ENCODE measurements at regions not wholly inside any gene's neighbourhood (a gene's known extent, or its start where the extent isn't known, plus 50 kb on each side); places are given as distances from the start of the nearest gene placed in this dataset.

DNA sequence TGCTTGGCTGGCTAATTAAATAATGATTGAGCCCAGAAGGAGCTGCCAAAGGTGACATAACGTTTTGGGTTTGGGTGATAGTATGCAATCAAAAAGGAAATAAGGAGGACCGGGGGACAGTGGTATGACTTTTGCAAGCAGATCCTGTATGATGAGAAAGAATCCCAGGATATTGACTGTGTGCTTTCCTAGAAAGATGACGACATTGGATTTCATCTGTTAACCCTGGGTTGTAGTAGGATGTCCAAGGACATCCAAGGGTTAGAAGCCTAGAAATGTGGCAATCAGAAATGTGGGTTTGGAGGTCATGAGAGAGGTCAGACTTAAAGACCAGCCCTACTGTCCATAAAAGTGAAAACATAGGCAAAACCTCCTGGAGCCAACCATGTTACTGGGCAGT, 50.3 kb upstream of the HMHB1 start:
- Mint-ChIP-seq H3K4me3 (no peak overlapping the region), H3K27ac (no peak overlapping the region), H3K36me3 (no peaks in the 10 kb centered on the region), H3K27me3 (no peaks in the 10 kb centered on the region), H3K4me1 (peaks cover 6% of the 10 kb centered on the region), H3K9me3 (no peaks in the 10 kb centered on the region)
- no peak for ATAC-seq

DNA sequence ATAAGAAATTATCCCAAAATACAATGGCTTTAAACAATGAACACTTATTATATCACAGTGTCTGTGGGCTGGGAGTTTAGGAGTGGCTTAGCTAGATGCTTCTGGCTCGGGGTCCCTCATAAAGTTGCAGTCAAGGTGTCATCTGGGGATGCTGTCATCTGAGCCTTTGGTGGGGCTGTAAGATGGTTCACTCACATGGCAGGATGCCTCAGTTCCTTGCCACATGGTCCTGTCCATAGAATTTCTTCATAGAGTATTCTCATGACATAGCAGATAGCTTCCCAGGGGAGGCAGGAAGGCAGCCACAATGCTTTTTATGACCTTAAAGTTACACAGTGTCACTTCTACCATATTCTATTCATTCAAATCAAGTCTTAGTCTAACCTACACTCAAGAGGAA, 51.2 kb upstream of the HMHB1 start:
- no peaks in the 10 kb centered on the region for H3K9me3 Mint-ChIP-seq
- no peak overlapping the region for H3K27ac Mint-ChIP-seq
- no peak for ATAC-seq
- H3K4me1 Mint-ChIP-seq: peaks cover 6% of the 10 kb centered on the region
- no peaks in the 10 kb centered on the region for H3K27me3 Mint-ChIP-seq
- H3K4me3 Mint-ChIP-seq: no peak overlapping the region
- no peaks in the 10 kb centered on the region for H3K36me3 Mint-ChIP-seq

GRCh38 chr5:143760131-143760505, 51.8 kb upstream of the HMHB1 start:
- Mint-ChIP-seq H3K4me3 (no peak overlapping the region), H3K4me1 (peaks cover 6% of the 10 kb centered on the region), H3K36me3 (no peaks in the 10 kb centered on the region), H3K27ac (no peak overlapping the region), H3K9me3 (no peaks in the 10 kb centered on the region), H3K27me3 (no peaks in the 10 kb centered on the region)
- no peak for ATAC-seq

DNA sequence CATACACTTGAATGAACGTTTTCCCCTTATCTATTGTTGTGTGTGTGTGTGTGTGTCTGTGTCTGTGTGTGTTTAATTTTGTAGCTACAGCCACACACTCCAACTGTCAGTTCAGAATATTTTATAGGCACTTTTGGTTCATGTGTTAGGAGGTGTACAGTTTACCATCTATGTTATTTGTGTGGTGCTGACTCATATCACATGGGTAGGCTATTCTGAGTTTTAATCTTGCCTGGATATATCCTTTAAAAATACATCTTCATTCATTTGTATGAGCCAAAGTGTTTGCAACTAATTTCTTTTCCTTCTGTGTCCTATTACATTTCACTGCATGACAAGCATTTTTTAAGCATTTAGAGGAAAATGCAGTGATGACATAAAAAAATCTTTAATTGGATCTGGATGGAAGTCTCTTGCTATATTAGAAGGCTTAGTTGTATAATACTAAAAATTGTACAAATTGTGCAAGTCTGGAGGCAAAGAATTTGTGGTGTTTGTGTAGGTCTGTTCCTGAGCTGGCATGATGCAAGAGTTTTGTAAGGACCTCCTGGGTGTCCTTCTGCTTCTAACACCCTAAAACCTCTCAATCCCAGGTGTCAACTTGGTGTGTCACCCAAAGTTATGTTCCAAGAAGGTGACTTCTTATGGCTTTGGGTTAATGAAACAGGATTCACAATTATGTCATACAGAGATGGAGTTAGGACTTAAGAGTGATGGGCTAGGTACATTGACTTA, 52.4 kb upstream of the HMHB1 start:
- no peak for ATAC-seq
- Mint-ChIP-seq H3K27me3 (no peaks in the 10 kb centered on the region), H3K4me3 (no peak overlapping the region), H3K4me1 (peaks cover 6% of the 10 kb centered on the region), H3K9me3 (no peaks in the 10 kb centered on the region), H3K36me3 (no peaks in the 10 kb centered on the region), H3K27ac (peak overlapping the region; percentile 50)

GRCh38 chr5:143758750-143759149, 53.2 kb upstream of the HMHB1 start:
- peaks cover 6% of the 10 kb centered on the region for H3K4me1 Mint-ChIP-seq
- H3K27me3 Mint-ChIP-seq: no peaks in the 10 kb centered on the region
- no peaks in the 10 kb centered on the region for H3K36me3 Mint-ChIP-seq
- peak; percentile 67 for ATAC-seq
- no peaks in the 10 kb centered on the region for H3K9me3 Mint-ChIP-seq
- peak overlapping the region; percentile 50 for H3K27ac Mint-ChIP-seq
- no peak overlapping the region for H3K4me3 Mint-ChIP-seq

- H3K27me3 Mint-ChIP-seq: no peaks in the 10 kb centered on the region
- no peak for ATAC-seq
- H3K9me3 Mint-ChIP-seq: no peaks in the 10 kb centered on the region
- H3K4me3 Mint-ChIP-seq: no peak overlapping the region
- no peak overlapping the region for H3K27ac Mint-ChIP-seq
- H3K36me3 Mint-ChIP-seq: no peaks in the 10 kb centered on the region
- H3K4me1 Mint-ChIP-seq: peaks cover 6% of the 10 kb centered on the region
These were observed 53.9 kb upstream of the HMHB1 start for GRCh38 chr5:143758015-143758414.

DNA sequence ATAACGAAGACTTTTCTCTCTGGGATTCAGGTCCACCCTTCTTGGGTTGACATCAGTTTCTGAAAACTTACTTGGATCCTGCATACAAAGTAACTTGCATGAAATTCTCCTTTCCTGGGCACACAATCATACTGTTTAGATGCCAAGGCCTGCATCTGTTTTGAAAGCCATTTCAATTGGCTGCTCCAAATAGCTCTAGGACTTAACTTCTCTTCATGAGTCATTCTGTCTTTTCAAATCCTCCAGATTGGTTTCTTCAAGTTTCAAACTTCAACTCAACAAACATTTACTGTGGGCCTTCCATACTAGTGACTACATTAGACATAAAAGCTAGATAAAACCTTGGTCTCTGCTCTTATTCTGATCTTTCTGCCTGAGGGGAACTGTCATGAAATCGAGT, 54.8 kb upstream of the HMHB1 start:
- H3K9me3 Mint-ChIP-seq: no peaks in the 10 kb centered on the region
- H3K4me3 Mint-ChIP-seq: no peak overlapping the region
- peaks cover 6% of the 10 kb centered on the region for H3K4me1 Mint-ChIP-seq
- H3K27me3 Mint-ChIP-seq: no peaks in the 10 kb centered on the region
- no peak overlapping the region for H3K27ac Mint-ChIP-seq
- H3K36me3 Mint-ChIP-seq: no peaks in the 10 kb centered on the region
- ATAC-seq: no peak

- Mint-ChIP-seq H3K27me3 (no peaks in the 10 kb centered on the region), H3K36me3 (no peaks in the 10 kb centered on the region), H3K4me1 (peaks cover 6% of the 10 kb centered on the region), H3K4me3 (no peak overlapping the region), H3K27ac (no peak overlapping the region), H3K9me3 (no peaks in the 10 kb centered on the region)
- ATAC-seq: no peak
These were observed 56.0 kb upstream of the HMHB1 start for GRCh38 chr5:143755966-143756365.

DNA sequence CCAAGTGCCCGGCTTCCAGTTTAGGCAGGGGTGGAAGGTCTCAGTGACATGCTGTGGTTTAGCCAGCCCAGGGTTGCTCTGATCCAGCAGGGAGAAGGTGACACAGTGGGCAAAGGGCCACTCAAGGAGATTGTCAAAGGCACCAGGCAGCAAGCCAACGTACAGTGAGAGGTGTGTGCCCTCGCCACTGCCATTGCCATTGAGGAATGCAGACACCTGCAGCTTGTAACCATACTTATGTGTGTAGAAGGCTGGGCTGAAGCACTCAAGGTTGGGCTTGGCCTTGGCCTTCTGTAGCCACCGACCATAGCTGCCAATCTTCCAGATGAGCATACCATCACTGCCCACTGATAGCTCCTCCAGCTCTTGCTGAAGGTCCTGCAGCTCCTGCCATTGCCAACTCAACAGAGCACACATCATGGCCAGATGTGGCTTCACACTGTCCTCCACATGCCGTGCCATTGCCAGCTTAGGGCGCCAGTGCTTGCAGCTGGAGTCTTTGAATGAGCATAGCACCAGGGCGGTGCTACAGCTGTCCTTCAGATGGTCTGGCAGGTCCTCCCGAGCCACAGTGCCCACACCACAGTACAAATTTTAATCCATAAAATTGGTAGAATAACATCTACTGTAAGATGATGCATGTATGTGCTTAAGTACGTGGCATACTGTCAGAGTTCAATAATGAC, 59.7 kb upstream of the HMHB1 start:
- ATAC-seq: no peak
- H3K27me3 Mint-ChIP-seq: no peaks in the 10 kb centered on the region
- no peak overlapping the region for H3K27ac Mint-ChIP-seq
- H3K9me3 Mint-ChIP-seq: no peaks in the 10 kb centered on the region
- no peak overlapping the region for H3K4me3 Mint-ChIP-seq
- no peaks in the 10 kb centered on the region for H3K4me1 Mint-ChIP-seq
- H3K36me3 Mint-ChIP-seq: no peaks in the 10 kb centered on the region

DNA sequence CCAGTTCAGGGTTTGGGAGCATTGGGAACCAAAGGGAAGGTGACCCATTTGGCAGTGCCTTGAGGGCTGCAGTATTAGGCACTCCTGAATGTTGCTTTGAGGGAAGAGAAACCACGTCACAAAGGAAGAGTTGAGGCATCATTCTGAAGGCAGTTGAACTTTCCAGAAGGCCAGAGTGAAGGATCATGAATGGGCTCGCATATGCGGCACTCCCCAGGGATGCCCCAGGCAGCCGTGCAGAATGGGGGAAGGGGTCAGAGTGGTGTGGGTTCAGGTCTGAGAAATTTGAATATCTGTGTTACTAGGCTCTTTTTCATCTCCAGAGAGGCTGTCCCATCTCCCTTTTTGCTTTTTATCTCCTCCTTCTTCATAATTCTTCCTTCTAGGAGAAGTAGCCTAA, 60.6 kb upstream of the HMHB1 start:
- Mint-ChIP-seq H3K36me3 (no peaks in the 10 kb centered on the region), H3K27me3 (no peaks in the 10 kb centered on the region), H3K9me3 (no peaks in the 10 kb centered on the region), H3K4me1 (no peaks in the 10 kb centered on the region), H3K27ac (no peak overlapping the region), H3K4me3 (no peak overlapping the region)
- ATAC-seq: no peak

DNA sequence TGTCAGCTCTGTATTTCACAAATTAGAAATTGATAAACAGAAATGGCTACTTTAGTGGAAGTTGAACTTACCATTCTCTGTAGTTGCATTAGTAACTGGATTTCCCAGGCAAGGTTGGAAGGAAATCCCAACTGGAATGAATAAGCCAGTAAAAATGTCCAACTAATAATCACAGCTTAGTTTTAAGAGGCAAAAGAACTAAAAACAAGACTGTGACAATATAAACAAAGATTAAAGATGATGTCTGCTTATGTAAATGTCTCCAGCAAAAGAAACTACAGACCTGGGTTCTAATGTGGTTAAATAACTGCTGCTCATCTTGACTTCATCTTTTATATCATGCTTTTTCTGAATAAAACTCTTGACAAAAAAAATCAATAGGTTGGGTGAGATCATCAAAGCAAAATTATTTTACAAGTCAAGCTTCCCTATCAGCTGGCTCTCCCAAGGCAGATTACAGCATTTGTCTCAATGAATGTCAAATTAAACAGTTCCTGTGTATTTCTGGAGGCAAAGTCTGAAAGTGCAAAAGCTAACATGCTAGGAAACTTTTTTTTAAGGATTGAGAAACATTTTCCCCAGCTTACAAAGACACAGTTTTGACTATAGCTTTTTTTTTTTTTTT, 62.3 kb upstream of the HMHB1 start:
- Mint-ChIP-seq H3K4me1 (no peaks in the 10 kb centered on the region), H3K4me3 (no peak overlapping the region), H3K27me3 (no peaks in the 10 kb centered on the region), H3K27ac (no peak overlapping the region), H3K9me3 (no peaks in the 10 kb centered on the region), H3K36me3 (no peaks in the 10 kb centered on the region)
- no peak for ATAC-seq

DNA sequence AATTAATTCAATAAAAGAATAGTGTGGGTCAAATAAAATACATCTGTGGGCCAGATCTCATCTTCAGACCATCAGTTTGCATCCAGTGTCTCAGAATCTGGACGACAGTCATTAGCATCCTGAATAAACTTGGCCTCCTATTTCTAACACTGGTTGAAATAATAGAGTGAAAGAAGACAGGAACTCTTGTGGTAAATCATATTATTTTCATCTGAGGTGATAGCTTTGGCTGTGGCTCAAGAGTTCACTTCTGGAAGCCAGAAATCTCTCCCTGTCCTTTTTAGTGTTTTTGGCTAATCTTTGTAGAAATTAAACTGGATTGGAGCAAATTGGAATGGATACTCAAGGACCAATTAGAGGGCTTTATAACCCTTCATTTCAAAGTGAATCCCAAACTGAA, 63.4 kb upstream of the HMHB1 start:
- Mint-ChIP-seq H3K36me3 (no peaks in the 10 kb centered on the region), H3K4me3 (no peak overlapping the region), H3K9me3 (no peaks in the 10 kb centered on the region), H3K27me3 (no peaks in the 10 kb centered on the region), H3K27ac (no peak overlapping the region), H3K4me1 (no peaks in the 10 kb centered on the region)
- no peak for ATAC-seq

DNA sequence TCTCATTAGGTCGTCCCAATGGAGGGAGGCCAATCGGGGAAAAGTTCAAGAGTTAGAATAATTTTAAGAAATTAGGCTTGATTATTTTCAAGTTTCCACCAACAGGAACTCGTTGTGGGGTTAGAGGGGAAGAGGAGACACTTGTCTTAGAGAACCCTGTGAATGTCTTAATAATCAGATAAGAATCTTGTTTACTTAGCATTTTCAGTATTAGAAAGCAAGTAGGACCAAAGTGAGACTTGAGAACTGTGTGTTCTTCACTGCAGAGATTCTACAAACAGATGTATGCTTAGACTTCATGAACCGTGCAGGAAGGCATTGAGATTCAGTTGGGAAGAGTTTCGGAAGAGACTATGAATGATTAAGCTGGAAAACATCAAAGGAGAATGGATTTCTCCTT, 69.0 kb upstream of the HMHB1 start:
- Mint-ChIP-seq H3K4me1 (peaks cover 6% of the 10 kb centered on the region), H3K27me3 (no peaks in the 10 kb centered on the region)
- ATAC-seq: no peak

GRCh38 chr5:143741421-143741820, 70.5 kb upstream of the HMHB1 start:
- Mint-ChIP-seq H3K4me1 (peaks cover 6% of the 10 kb centered on the region), H3K27me3 (no peaks in the 10 kb centered on the region), H3K27ac (no peak overlapping the region), H3K36me3 (no peaks in the 10 kb centered on the region), H3K4me3 (no peak overlapping the region), H3K9me3 (no peaks in the 10 kb centered on the region)
- ATAC-seq: no peak

More for the DNA sequence above, 69.0 kb upstream of the HMHB1 start:
- Mint-ChIP-seq H3K36me3 (no peaks in the 10 kb centered on the region), H3K9me3 (no peaks in the 10 kb centered on the region), H3K4me3 (no peak overlapping the region), H3K27ac (no peak overlapping the region)

GRCh38 chr5:143740956-143741355, 71.0 kb upstream of the HMHB1 start:
- no peak for ATAC-seq
- Mint-ChIP-seq H3K4me3 (no peak overlapping the region), H3K36me3 (no peaks in the 10 kb centered on the region), H3K4me1 (peaks cover 6% of the 10 kb centered on the region), H3K27me3 (no peaks in the 10 kb centered on the region), H3K9me3 (no peaks in the 10 kb centered on the region), H3K27ac (no peak overlapping the region)

GRCh38 chr5:143739746-143740145, 72.2 kb upstream of the HMHB1 start:
- no peak for ATAC-seq
- H3K4me3 Mint-ChIP-seq: no peak overlapping the region
- H3K27me3 Mint-ChIP-seq: no peaks in the 10 kb centered on the region
- no peak overlapping the region for H3K27ac Mint-ChIP-seq
- no peaks in the 10 kb centered on the region for H3K36me3 Mint-ChIP-seq
- H3K9me3 Mint-ChIP-seq: no peaks in the 10 kb centered on the region
- H3K4me1 Mint-ChIP-seq: peaks cover 6% of the 10 kb centered on the region

Data from stimulated activated memory B cell treated with anti-CD40 and anti-IgM and Interleukin-4, amounts not matched to agents 10 μg/mL and 1 μg/mL and 100 μg/mL, for 72 hours (primary cell).